ENCODE measurements at regions not wholly inside any gene's neighbourhood (a gene's known extent, or its start where the extent isn't known, plus 50 kb on each side); places are given as distances from the start of the nearest gene placed in this dataset.

DNA sequence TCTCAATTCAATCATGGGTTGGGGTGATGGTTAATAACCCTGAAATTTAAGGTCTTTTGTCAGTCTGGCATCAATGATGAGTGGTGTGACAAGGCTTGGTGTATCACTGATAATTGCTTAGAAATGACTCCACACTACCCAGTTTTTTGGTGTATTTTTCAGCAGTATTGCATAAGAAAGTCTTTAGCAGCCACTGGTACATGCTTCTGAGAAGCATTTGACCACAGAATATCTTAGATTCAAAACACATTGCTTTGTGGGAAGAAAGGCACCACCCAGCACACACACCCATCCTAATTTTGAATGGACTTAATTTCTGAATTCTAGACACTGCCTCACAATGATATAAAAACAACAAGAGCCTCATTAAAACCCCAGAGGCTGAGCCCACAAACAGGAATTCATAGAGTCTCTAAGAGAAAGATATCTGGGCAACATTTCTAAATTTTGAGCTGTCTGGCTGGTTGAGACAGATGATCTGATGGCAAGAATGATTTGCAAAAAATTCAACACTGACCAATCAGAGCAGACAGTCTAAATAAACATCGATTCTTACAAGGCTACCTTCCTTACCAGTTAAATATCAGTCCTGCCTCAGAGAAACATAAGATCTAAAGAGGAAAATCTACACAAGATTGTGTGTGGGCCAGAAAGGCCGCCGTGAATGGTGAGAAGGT, 114.7 kb upstream of the CYP1B1 start:
- Mint-ChIP-seq H3K4me1 (peaks cover 12% of the 10 kb centered on the region), H3K27ac (no peak overlapping the region), H3K27me3 (no peaks in the 10 kb centered on the region), H3K9me3 (peaks cover 0 to 9% of the 10 kb centered on the region in 2 donors), H3K4me3 (no peak overlapping the region)
- ATAC-seq = peak; percentile 86
- DNase-seq = no peak

DNA sequence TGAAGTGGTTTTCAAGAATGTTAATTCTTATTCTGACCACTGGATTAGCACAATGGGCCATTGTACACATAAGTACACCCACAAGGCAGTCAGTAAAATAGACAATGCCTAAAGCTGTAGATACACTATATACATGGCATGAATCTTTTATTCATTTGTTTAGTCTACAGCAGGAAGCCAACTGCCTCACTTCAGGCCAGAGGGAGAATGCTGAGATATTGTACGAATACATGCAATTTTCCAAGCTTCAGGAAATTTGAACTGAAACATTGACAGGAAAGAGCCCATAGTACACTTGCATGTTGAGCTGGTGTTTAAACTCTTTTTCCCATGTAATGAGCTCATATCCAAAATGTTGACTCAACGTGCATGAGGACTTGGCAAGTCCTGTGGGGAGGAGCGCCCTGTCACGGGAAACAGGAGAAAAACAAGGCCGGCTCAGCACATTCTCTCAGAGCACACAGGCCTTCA, 111.6 kb upstream of the CYP1B1 start:
- no peak for ATAC-seq
- Mint-ChIP-seq H3K4me3 (no peak overlapping the region), H3K27ac (no peak overlapping the region)

DNA sequence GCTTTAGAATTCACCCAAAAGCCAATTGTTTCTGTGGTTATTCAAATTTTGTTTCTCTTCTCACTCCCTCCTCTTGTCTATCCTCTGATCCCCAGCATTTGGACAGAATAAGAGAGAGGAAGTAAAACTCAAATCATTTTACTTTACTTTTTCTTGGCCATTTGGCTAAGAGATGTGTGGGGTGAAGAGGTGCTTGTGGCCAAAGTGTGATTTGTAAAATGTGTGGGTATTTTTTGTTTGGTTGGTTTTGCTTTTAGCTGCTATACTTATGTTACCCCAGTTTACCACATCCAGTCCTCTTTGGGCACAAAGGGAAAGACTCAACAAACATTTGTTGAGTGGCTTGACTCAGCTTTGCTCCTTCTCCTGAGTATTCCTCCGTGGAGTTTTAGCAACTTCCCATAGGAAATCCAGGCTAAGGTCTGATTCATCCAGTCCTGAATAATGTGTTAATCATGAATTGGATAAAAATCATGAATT, 109.1 kb upstream of the CYP1B1 start:
- peak; percentile 99 for ATAC-seq
- peak in 1 of 2 donors; percentile 21 for DNase-seq
- peaks cover 12% of the 10 kb centered on the region for H3K4me1 Mint-ChIP-seq
- peaks cover 21% of the 10 kb centered on the region for H3K27me3 Mint-ChIP-seq
- H3K27ac Mint-ChIP-seq = peak overlapping the region in 1 of 2 donors; percentile 55
- H3K4me3 Mint-ChIP-seq = no peak overlapping the region
- H3K9me3 Mint-ChIP-seq = peaks cover 6% of the 10 kb centered on the region in 2 donors

More for the DNA sequence above, 111.6 kb upstream of the CYP1B1 start:
- H3K27me3 Mint-ChIP-seq = peaks cover 5% of the 10 kb centered on the region
- peaks cover 6 to 14% of the 10 kb centered on the region in 2 donors for H3K9me3 Mint-ChIP-seq
- DNase-seq = no peak
- peaks cover 12% of the 10 kb centered on the region for H3K4me1 Mint-ChIP-seq

DNA sequence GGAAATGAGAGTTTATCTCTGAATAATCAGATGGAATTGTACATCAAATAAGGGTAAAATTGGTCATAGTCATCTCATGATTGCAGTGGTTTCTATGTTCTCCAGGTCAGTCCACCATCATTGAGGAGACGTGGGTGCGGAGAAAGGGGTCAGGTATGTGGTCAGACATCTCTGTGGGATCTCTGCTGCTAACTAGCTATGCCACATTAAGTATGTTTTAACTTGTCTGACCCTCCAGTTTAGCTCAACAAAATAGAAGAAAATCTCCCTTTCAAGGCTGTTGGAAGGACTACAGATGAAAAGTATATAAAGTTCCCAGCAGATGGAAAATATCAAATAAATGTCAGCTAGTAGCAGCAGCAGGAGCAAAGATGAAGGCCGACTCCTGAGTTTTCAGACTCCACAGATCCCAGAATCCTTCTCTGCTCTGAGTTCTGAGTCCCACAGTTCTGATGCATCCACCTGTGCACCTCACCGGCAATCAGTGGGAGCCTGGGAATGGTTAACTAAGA, 106.6 kb upstream of the CYP1B1 start:
- Mint-ChIP-seq H3K4me3 (no peak overlapping the region), H3K4me1 (peaks cover 12% of the 10 kb centered on the region), H3K27ac (no peak overlapping the region), H3K27me3 (peaks cover 34% of the 10 kb centered on the region), H3K9me3 (peaks cover 6% of the 10 kb centered on the region in 2 donors)
- ATAC-seq (no peak), DNase-seq (no peak)

DNA sequence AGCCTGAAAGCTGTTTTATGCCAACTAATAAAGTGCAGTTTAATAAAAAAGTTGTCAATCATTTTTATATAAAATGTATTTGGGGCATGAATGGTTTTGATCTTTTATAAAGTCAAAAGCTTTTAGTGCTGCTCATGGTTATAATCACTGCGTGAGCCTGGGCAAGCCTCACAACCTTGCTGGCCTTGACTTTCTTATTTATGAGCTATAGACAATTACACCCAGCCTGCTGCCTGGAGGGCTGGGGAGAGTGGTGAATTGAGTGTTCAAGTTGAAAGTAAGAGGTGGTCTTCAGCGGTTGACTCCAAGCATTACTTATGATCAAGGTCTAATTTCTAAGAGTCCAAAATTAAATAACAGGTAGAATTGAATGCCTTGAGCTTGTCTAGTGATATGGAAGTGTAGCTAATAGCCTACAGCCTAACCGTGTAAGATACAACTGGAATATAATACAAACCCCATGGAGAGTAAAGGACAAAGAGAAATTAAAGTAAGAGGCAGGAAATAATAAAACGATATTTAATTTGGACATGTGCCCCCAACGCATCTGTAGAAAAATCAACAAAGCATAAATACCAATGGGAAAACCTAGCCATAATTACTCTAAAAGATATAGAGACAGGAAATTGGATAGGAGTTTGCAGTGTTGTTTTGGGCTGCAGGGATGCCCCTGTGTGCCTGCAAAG, 106.0 kb upstream of the CYP1B1 start:
- no peak overlapping the region for H3K27ac Mint-ChIP-seq
- H3K4me3 Mint-ChIP-seq = no peak overlapping the region
- ATAC-seq (no peak), DNase-seq (no peak)
- peaks cover 12% of the 10 kb centered on the region for H3K4me1 Mint-ChIP-seq
- H3K27me3 Mint-ChIP-seq = peaks cover 34% of the 10 kb centered on the region
- peaks cover 6% of the 10 kb centered on the region in 2 donors for H3K9me3 Mint-ChIP-seq

DNA sequence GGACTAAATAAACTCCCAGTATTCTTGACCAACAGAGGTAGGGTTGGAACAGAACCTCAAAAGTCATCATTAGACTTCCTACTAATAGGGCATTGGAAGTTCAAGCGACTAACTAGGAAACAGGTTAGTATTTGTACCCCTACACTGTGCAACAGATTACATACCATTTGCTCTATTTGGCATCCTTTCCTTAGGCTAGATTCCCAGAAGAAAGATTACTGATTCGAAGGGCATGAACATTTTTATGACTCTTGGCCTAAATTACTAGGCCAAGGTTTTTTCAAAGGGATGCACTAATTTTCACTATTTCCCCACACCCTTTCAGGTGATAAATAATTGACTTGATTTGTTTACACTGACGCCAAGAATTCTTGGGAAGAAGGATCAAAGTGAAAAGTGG, 104.8 kb upstream of the CYP1B1 start:
- H3K4me1 Mint-ChIP-seq = peaks cover 12% of the 10 kb centered on the region
- no peak overlapping the region for H3K4me3 Mint-ChIP-seq
- no peak overlapping the region for H3K27ac Mint-ChIP-seq
- peaks cover 6% of the 10 kb centered on the region in 2 donors for H3K9me3 Mint-ChIP-seq
- peaks cover 35% of the 10 kb centered on the region for H3K27me3 Mint-ChIP-seq
- ATAC-seq (no peak), DNase-seq (no peak)

DNA sequence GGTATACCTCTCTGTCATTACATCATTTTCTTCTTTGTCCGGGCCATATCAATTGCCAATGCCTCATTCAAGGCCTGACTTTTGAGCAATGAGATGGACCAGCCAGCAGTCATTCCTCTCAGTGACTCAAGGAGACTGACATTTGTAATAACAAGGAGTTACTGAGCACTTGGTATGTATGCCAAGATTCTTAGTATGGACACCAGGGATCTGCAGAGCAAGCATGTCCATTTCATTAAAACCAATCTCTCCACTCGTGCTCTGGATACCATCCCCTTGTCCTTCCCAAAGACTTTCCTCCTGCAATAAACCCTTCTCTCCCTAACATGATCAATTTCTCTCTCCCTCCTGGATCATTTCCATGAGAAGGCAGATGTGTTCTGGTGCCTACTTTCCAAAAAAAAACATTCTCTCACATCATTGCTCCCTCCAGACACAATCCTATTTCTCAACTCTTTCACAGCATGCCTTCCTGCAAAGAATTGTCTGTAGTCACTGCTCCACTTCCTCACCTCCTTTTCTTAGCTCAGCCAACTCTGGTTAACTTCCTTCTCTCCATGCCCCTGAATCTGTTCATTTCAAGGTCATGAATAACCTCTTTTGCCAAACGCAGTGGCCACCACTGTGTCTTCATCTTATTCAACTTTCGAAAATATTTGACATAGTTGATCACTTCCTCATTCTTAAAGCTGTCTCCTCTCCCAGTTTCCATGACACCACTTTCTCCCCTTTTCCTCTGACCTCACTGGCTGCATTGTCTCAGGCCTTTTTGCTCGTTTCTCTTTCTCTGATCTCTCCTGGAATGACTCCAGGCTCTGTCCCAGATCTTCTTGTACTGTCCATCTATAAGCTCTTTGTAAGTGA, 102.8 kb upstream of the CYP1B1 start:
- Mint-ChIP-seq H3K27ac (no peak overlapping the region), H3K27me3 (peaks cover 47% of the 10 kb centered on the region), H3K9me3 (peaks cover 0 to under 1% of the 10 kb centered on the region in 2 donors), H3K4me1 (no peaks in the 10 kb centered on the region), H3K4me3 (no peak overlapping the region)
- DNase-seq (no peak), ATAC-seq (no peak)

DNA sequence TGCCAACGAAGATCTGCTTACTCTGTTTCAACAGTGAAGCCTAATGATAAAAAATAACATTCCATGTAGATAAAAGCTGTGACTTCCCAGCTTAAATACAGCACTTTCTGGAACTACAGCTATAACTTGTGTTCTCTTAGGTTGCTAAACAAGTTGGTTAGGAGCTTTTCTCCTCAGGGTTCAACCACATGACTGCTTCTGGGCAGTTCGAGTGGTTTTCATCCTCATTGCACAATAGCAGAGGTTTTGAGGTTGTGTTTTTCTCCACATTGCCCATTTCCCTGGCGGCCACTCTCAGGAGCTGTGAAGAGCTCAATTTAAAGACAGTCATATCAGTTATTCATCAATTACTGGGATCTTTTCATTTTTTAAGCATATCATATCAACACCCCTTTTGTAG, 102.2 kb upstream of the CYP1B1 start:
- H3K27me3 Mint-ChIP-seq = peaks cover 48% of the 10 kb centered on the region
- no peak overlapping the region for H3K27ac Mint-ChIP-seq
- no peaks in the 10 kb centered on the region for H3K9me3 Mint-ChIP-seq
- DNase-seq = no peak
- no peak overlapping the region for H3K4me3 Mint-ChIP-seq
- H3K4me1 Mint-ChIP-seq = no peaks in the 10 kb centered on the region
- ATAC-seq = no peak

DNA sequence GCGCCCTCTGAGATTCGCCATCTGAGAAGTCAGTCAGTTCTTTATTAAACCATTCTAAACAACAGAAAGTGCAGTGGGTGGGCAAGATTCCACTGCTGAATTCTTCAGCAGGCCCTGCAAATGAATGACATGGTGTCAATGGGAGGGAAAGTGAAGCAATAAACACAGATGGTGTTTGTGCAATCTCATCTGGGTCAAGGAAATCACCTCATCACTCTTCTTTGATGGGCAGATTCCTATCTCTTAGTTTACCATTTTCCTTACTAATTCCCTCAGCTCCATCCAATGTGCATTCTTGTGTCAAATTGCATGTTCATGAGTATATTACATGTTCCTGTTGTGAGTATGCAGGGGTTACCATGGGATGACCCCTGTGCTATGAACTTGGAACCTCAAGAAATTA, 100.7 kb upstream of the CYP1B1 start:
- H3K4me3 Mint-ChIP-seq = no peak overlapping the region
- peaks cover 44% of the 10 kb centered on the region for H3K27me3 Mint-ChIP-seq
- DNase-seq (no peak), ATAC-seq (no peak)
- H3K4me1 Mint-ChIP-seq = no peaks in the 10 kb centered on the region
- H3K27ac Mint-ChIP-seq = no peak overlapping the region
- no peaks in the 10 kb centered on the region for H3K9me3 Mint-ChIP-seq

DNA sequence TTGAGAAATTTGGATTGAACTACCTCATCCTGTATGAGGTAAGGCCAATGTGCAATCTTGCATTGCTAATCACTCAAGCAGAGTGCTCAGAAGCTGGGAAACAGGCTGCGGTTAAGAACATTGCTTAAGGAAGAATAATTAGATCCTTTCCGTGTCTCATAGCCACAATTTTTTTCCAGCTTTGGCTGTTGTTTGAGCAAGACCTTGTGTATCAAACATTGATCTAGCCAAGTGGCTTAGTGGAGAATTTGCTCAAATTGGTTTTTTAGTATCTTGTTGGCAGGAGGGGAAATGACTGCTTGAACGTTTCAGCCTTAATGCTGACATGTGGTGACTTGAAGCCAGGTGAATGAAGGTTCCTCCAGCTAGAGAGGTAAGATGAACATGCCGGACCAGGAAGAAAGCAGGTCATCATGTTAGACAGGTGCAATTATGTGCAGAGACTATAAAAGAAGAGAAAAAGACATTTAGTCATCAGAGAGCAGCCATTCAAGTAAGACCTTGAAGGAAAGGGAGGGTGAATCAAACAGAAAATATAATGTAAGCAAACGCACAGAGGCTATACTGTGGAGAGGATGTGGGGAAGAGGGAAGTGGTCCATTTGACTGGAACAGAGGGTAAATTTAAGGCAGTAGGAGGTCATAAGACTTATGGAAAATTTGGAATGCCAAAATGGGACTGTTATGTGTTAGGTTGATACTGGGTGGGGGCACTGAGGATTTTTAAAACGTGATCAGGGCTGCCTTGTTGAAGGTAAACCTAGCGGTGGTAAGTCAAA, 98.9 kb upstream of the CYP1B1 start:
- Mint-ChIP-seq H3K27ac (no peak overlapping the region), H3K27me3 (peaks cover 46% of the 10 kb centered on the region), H3K4me3 (no peak overlapping the region), H3K4me1 (no peaks in the 10 kb centered on the region), H3K9me3 (no peaks in the 10 kb centered on the region)
- no peak for ATAC-seq
- no peak for DNase-seq

DNA sequence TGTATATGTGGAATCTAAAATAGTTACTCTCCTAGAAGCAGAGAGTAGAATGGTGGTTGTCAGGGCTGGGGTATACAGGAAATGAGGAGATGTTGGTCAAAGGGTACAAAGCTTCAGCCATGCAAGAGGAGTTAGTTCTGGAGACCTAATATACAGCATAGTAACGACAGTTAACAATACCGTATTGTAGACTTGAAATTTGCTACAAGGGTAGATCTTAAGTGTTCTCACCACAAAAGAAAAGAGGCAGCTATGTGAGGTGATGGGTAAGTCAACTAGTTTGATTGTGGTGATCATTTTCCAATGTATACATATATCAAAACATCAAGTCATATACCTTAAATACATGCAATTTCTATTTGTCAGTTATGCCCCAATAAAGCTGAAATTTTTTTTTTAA, 98.2 kb upstream of the CYP1B1 start:
- Mint-ChIP-seq H3K9me3 (no peaks in the 10 kb centered on the region), H3K4me1 (peaks cover 1% of the 10 kb centered on the region), H3K27ac (no peak overlapping the region), H3K27me3 (peaks cover 46% of the 10 kb centered on the region), H3K4me3 (no peak overlapping the region)
- ATAC-seq (no peak), DNase-seq (no peak)

DNA sequence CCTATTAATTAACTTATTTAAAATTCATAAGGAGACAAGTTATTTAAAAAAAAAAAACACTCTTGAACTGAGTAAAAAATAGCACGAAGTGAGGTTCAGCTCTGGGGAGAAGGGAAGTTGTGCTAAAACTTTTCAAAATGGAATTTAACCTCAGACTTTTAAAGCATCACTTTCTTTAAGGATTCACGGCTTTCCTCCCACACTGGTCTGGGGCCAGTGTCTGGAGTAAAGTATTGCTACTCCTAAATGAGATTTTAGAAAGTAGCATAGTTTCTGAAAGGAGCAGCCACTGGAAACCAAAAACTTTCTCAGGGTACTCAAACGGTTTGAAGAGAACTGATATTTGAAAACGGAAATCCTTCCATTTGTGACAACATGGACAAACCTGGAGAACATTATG, 97.7 kb upstream of the CYP1B1 start:
- Mint-ChIP-seq H3K4me3 (no peak overlapping the region), H3K27me3 (peaks cover 42% of the 10 kb centered on the region), H3K9me3 (no peaks in the 10 kb centered on the region), H3K27ac (no peak overlapping the region), H3K4me1 (peaks cover 5% of the 10 kb centered on the region)
- ATAC-seq = no peak
- no peak for DNase-seq

DNA sequence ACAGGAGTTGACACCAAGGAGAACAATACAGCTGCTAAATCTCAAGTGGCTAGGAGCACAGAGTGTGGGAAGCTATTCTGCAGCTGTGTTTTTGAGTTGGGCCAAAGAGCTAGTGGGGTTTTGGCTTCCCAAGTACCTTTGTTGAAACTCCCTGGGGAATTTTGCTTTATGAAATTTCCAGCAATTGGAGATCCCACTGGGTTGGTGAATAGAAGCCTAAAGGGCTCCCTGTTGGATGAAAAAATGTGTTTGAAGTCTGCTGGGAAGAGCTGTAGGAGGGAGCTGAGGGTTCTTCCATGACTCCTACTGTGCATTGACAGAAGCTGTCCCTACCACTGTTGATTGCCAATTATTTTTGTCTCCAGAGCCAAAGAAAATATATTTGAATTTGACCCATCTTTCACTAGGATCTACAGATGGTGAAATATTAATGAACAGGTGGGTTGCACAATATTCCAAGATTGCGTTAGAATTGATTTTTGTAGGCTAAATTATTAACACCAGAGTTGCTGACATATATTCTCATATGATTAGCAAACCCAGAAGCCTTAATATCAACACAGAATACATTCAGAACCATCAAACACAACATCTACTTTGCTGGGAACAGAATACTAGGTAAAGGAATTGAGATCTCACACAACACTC, 95.4 kb upstream of the CYP1B1 start:
- no peak for DNase-seq
- H3K9me3 Mint-ChIP-seq = no peaks in the 10 kb centered on the region
- H3K27me3 Mint-ChIP-seq = peaks cover 38% of the 10 kb centered on the region
- ATAC-seq = no peak
- H3K4me1 Mint-ChIP-seq = peaks cover 5% of the 10 kb centered on the region
- no peak overlapping the region for H3K27ac Mint-ChIP-seq
- no peak overlapping the region for H3K4me3 Mint-ChIP-seq

DNA sequence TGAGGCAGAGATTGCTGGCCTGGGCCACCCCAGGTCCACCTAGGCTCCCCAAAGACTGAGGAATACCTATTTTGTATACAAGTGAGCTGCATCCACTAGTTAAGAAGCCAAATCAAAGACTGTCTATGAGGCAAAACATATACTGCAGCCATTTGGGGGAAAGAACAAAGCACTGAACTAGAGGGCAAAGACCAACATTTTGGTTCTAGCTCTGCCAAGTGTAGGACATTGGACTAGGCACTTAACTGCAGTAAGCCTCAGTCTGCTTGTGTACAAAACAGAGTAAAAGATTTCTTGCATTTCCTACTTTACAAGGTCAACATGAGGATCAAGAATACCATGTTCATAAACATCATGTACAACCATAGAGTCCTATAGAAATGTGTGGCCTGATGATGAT, 94.8 kb upstream of the CYP1B1 start:
- H3K9me3 Mint-ChIP-seq = no peaks in the 10 kb centered on the region
- no peak overlapping the region for H3K27ac Mint-ChIP-seq
- H3K27me3 Mint-ChIP-seq = peaks cover 41% of the 10 kb centered on the region
- peaks cover 5% of the 10 kb centered on the region for H3K4me1 Mint-ChIP-seq
- DNase-seq (no peak), ATAC-seq (no peak)
- no peak overlapping the region for H3K4me3 Mint-ChIP-seq
